ENCODE measurements at regions not wholly inside any gene's neighbourhood (a gene's known extent, or its start where the extent isn't known, plus 50 kb on each side); places are given as distances from the start of the nearest gene placed in this dataset.

DNA sequence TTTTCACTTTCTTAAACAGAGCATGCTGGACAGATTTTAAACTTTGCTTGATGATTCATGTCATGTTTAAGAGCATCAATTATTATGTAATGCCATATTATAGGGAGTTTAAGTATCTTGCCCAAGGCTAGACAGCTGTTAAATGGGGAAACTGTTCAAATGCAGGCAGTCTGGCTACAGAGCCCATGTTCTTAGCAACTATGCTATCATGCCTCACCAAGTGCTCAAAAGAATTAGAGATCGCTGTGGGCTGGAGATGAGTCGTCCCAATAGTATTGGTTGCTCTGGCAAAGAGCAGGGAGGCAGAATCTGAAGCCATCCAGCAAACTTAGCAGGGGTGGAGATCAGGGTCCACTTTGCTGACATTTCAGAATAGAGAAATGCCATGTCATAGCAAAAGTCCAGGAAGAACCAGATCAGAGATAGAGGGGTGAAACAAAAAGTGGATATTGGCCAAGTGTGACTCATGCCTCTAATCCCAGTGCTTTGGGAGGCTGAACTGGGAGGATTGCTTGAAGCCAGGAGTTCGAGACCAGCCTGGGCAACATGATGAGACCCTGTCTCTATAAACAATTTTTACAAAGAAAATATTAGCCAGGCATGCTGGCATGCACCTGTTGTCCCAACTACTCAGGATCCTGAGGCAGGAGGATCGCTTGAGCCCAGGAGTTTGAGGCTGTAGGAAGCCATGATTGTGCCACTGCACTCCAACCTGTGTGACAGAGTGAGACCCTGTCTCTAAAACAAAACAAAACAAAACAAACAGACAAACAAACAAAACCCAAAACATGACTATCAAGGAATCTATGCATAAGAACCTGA lies 57.8 kb downstream of the BAMBI start:
- TF ChIP-seq, protein P1, sequence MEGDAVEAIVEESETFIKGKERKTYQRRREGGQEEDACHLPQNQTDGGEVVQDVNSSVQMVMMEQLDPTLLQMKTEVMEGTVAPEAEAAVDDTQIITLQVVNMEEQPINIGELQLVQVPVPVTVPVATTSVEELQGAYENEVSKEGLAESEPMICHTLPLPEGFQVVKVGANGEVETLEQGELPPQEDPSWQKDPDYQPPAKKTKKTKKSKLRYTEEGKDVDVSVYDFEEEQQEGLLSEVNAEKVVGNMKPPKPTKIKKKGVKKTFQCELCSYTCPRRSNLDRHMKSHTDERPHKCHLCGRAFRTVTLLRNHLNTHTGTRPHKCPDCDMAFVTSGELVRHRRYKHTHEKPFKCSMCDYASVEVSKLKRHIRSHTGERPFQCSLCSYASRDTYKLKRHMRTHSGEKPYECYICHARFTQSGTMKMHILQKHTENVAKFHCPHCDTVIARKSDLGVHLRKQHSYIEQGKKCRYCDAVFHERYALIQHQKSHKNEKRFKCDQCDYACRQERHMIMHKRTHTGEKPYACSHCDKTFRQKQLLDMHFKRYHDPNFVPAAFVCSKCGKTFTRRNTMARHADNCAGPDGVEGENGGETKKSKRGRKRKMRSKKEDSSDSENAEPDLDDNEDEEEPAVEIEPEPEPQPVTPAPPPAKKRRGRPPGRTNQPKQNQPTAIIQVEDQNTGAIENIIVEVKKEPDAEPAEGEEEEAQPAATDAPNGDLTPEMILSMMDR (IDR thresholded peaks at IDR 0.05): no peak
- TF ChIP-seq POLR2A (IDR thresholded peaks at IDR 0.05) (no peak), EP300 (IDR thresholded peaks at IDR 0.05) (no peak)
